Gastrocnemius medialis (tissue), 4 donors: ENCODE measurements at regions not wholly inside any gene's neighbourhood (a gene's known extent, or its start where the extent isn't known, plus 50 kb on each side); places are given as distances from the start of the nearest gene placed in this dataset.

ENCODE experiments used
- CTCF ChIP-seq, 5 experiments: fragments of 450-650 bp in 3 of 5; fragments of 200-600 bp in 2 of 5; sonication (generic) in 2 of 5; IDR thresholded peaks in 4 of 5; conservative IDR thresholded peaks in 1 of 5; 1 replicate in 4 of 5; 2 replicates in 1 of 5; pipeline ENCODE4 v1.5.1; 2016 to 2019; ENCODE audit warnings: antibody characterized with exemption in 5 of 5, mild to moderate bottlenecking in 3 of 5, moderate library complexity in 3 of 5
- POLR2A ChIP-seq, 2 donors: fragments of 450-650 bp; IDR thresholded peaks; one replicate each; pipeline ENCODE4 v1.6.1; 2017; ENCODE audit warnings: antibody characterized with exemption in 2 of 2, mild to moderate bottlenecking in 2 of 2, moderate library complexity in 2 of 2

- TF ChIP-seq CTCF (IDR thresholded peaks at IDR 0.05 in 4 of 5, conservative IDR thresholded peaks at IDR 0.05 in 1 of 5) (no peak), POLR2A (IDR thresholded peaks at IDR 0.05) (no peak)
Measured at GRCh38 chr2:35160871-35161270, 1194.7 kb upstream of the CRIM1 start.
